AG20443 (cell line): ENCODE measurements at regions not wholly inside any gene's neighbourhood (a gene's known extent, or its start where the extent isn't known, plus 50 kb on each side); places are given as distances from the start of the nearest gene placed in this dataset.

Experiments used
- DNase-seq: peaks from one replicate; pipeline ENCODE4 v3.0.0; 2012; ENCODE audit warnings: low spot score, mixed read lengths

GRCh38 chr18:75679331-75679730, 251.8 kb upstream of the SMIM21 start:
- DNase-seq: no peak

DNA sequence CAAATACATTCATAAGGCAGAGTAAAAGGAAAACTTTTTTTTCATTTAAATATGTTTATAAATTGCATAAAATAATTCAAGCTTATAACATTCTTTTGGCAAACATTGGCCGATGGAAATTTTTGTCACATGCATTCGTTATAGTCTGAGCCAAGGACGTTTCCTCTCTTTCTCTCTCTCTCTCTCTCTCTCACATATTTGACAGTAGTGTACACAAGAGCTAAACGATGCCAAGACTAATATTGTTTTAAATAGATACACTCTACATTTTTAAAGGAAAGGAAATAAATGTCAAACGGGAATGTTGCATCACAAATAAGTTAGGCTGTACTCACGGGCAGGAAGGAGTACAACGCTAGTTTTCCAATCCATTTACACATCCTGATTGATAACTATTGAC, 251.1 kb upstream of the SMIM21 start:
- DNase-seq: no peak

- no peak for DNase-seq
These were observed 250.4 kb upstream of the SMIM21 start for GRCh38 chr18:75677696-75678455.

- DNase-seq: no peak
These were observed 233.4 kb upstream of the SMIM21 start for GRCh38 chr18:75660932-75661331.

- no peak for DNase-seq
These were observed 232.1 kb upstream of the SMIM21 start for GRCh38 chr18:75659535-75660023.

DNA sequence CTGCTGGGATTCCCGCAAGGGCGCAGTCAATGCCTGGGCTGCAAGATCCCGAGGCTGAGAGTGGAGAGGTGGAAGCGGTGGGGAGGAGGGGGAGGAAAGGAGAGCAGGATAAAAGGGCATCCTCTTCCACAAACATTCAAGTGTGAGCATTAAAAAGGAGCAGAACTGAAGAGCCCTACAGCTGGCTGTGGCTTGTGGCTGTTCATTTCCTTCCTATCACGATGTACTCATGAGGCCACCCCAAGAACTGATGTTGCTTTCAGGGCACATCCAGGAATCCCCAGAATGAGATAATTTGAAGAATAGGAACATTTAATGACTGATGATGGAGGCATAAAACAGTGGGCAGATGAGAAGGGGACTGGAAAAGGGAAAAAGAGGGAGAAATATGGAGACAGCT, 230.8 kb upstream of the SMIM21 start:
- DNase-seq: no peak

- DNase-seq: no peak
These were observed 229.2 kb upstream of the SMIM21 start for GRCh38 chr18:75656563-75657247.

GRCh38 chr18:75656035-75656434, 228.5 kb upstream of the SMIM21 start:
- no peak for DNase-seq

DNA sequence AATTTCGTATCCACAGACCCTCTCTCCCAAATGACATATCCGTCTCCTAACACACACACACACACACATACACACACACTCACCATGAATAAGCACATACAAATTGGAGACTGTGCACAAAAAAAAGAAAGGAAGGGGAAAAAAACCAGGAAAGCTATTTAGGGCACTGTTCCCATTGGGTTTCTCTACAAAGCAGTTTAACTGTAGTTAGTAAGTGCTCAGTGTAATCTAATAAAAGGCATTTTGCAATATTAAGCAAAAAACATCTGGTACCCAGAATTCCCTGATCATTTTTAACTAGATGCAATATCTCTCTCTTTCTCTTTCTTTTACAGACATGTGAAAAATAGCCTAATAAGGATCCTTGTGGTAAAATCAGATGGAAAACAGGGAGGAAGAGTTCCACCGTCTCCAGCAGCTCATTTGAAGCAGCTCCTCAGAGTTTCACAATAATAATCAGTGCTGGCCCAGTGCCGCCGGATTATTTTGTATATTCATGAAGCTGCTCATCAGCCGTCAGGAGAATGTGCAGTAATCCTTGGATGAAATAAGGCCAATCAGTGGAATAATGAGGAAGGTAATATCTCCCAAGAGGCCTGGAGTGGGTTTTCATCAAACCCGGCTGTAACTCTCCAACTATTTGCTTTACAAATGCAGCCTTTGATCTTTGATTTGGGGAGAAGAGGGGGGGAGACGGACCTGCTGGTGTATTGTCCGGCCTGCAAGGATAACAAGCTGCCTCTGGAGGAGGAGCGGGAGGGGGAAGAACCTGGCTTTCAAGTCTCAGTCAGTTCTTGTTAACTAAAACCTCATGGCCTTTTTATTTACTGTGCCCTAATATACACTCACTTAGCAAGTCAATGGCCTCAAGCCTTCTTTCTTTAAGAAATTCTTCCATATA, 227.6 kb upstream of the SMIM21 start:
- peak; percentile 20 for DNase-seq

GRCh38 chr18:75654386-75654785, 226.9 kb upstream of the SMIM21 start:
- no peak for DNase-seq

- no peak for DNase-seq
These were observed 225.0 kb upstream of the SMIM21 start for GRCh38 chr18:75652528-75652927.

- no peak for DNase-seq
These were observed 217.4 kb upstream of the SMIM21 start for GRCh38 chr18:75644871-75645270.

DNA sequence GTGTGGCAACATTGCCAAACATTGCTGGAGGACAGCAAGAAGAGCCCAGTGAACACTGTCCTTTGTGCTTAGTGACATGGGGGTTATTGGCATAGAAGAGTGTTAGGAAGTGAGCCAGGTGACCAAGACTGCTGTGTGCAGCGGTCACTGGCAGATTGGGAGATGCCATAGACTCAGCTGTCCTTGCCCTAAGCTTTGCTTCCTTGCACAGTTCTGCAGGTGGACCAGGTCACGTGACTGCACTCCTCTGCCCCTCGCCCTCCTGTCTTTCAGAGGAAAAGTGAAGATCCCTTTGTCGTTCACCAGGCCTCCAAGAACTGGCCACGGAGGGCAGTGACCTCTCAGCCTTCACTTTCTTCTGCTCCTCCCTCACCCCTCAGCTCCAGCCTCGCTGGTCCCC, 215.6 kb upstream of the SMIM21 start:
- no peak for DNase-seq

GRCh38 chr18:75639472-75639831, 211.9 kb upstream of the SMIM21 start:
- DNase-seq: no peak

DNA sequence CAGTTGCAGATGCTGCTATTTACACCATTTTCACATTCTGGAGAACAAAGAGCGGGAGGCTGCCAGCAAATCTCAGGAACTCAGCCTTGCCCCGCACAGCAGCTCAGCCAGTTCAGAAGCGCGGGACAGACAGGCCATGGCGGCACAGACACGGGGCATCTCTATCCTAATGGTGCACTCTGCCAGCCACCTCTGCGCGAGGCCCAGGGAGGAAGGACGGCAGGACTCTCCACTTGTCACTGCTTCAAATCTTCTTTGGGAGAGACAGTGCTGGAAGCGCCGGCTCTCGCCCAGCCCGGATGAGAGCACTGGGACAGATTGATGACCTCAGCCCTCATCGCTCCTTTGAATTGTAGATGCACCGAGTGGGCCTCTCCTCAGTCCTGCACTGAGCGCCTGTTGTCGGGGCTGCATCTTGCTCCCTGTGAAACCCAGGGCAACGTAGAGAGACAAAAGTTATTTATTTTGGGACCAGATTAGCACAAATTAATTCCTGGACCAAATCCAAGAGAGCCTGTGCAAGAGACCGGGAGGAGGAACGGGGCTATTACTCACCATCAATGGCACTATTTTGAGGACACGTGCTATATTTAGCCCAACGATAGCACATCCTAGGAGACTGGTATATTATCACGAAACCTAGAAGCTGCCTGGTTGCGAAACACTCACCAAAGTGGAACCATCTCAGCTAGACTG, 211.4 kb upstream of the SMIM21 start:
- DNase-seq: peak; percentile 80

DNA sequence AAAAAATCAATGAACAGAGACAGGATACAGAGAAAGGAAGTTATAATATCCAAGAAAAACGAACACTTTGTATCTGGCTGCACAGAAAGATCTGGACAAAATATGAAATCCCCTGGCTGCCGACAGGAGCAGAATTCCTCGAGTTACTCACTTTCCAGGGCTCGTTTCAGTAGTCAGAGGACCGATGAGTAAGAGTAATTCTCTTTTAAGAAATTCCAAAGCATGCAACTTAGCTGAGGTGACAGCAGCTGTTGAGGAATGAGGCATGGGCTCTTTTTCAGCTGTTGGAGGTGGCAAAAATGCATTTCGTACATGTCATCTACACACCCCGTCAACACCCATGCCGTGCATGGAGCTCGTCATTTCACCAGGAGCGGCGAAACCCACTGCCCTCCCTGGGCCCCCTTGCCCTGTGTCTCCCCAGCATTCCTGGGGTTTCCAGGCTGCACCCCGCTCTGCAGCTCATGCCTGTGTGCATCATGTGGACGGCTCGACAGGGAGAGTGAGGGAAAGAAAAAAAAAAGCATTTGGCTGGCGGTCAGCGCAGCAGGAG, 210.8 kb upstream of the SMIM21 start:
- peak; percentile 85 for DNase-seq

DNA sequence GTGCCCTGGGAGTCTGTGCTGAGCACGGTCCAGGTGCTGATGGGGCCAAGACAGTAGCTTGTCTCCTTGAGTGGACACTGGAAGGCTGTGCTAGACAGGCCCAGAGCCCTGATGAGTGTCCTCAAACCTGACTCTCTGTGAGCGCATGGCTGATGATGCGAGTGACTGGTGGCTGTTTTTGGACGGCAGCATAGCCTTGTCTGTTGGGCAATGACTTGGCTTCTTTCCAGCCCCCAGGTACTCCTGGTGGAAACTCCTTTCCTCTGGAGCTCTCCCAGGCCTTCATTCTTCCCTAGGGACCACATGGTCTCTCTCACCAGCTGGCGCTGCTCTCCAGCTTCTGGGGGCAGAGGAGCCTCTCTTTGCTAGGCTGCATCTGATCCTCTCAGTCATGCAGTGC, 207.6 kb upstream of the SMIM21 start:
- no peak for DNase-seq

GRCh38 chr18:75625966-75626365, 198.5 kb upstream of the SMIM21 start:
- DNase-seq: peak; percentile 49

DNA sequence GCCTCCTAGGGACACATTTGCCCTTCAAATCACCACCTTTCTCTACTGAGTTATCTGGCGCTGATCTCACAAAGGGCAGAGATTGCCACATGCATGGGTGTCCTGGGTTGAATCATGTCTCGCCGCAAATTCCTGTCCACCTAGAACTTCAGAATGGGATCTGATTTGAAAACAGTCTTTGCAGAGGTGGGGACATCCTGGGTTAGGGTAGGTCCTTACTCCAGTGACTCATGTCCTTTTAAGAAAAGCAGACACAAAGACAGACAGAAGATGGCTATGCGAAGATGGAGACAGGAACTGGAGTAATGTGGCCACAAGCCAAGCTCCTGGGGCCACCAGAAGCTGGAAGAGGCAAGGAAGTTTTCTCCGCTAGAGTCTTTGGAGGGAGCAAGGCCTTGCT, 197.4 kb upstream of the SMIM21 start:
- no peak for DNase-seq

GRCh38 chr18:75621818-75622217, 194.3 kb upstream of the SMIM21 start:
- no peak for DNase-seq

GRCh38 chr18:75618146-75618545, 190.6 kb upstream of the SMIM21 start:
- DNase-seq: no peak

DNA sequence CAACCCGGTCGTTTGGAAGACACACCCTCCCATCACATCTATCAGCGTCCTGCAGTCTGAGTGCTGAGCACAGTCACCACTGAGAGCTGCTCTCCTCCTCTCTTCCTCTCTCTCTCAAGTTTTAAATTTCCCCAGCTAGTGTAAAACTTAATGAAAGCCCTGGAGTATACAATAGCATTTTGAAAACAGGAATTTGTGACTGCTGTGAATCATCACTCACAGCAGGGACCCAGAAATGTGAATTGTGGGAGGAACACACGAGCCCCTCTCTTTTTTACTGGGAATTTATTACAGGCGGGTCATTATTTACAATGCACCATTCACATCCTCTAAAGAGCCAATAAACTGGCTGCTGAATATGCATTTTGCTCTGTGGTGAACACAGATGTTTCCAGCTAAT, 185.0 kb upstream of the SMIM21 start:
- DNase-seq: no peak
